ENCODE measurements at regions not wholly inside any gene's neighbourhood (a gene's known extent, or its start where the extent isn't known, plus 50 kb on each side); places are given as distances from the start of the nearest gene placed in this dataset.
"Not testable (repeated sequence)": the region's sequence is repeated elsewhere in the genome, so short reads cannot be mapped to it uniquely, and the experiment has no call there.

- no peak overlapping the region for H2AFZ ChIP-seq (ENCODE audit: low read length)
- no peaks in the 10 kb centered on the region for H3K9me3 ChIP-seq (ENCODE audit: low read depth, low read length)
- no peak overlapping the region for H3K4me3 ChIP-seq (ENCODE audit: insufficient read depth, low read length)
- H3K79me2 ChIP-seq (ENCODE audit: insufficient read depth, low read length): no peaks in the 10 kb centered on the region
- DNase-seq (ENCODE audit: insufficient read length, low spot score, missing footprints): no peak
- H3K36me3 ChIP-seq (ENCODE audit: insufficient read depth, low read length): no peaks in the 10 kb centered on the region
- H3K27me3 ChIP-seq (ENCODE audit: insufficient read depth, low read length): no peaks in the 10 kb centered on the region
- no peaks in the 10 kb centered on the region for H3K4me1 ChIP-seq (ENCODE audit: insufficient read depth, low read length)
- H3K4me2 ChIP-seq (ENCODE audit: insufficient read depth, low read length): no peak overlapping the region
- TF ChIP-seq CTCF (IDR thresholded peaks at IDR 0.05; ENCODE audit: extremely low read depth, low read depth, low read length): no peak
- H3K27ac ChIP-seq (ENCODE audit: low read depth, low read length): no peak overlapping the region
- H4K20me1 ChIP-seq (ENCODE audit: insufficient read depth, low read length): no peaks in the 10 kb centered on the region
Observed at GRCh38 chr13:91249861-91250260, 97.6 kb upstream of the MIR17HG start.

- not testable (repeated sequence) for H2AFZ ChIP-seq (ENCODE audit: low read length); H3K9me3 ChIP-seq (ENCODE audit: low read depth, low read length); H3K4me1 ChIP-seq (ENCODE audit: insufficient read depth, low read length); H3K27ac ChIP-seq (ENCODE audit: low read depth, low read length); H3K27me3 ChIP-seq (ENCODE audit: insufficient read depth, low read length); H3K4me2 ChIP-seq (ENCODE audit: insufficient read depth, low read length); H4K20me1 ChIP-seq (ENCODE audit: insufficient read depth, low read length); DNase-seq (ENCODE audit: insufficient read length, low spot score, missing footprints); H3K4me3 ChIP-seq (ENCODE audit: insufficient read depth, low read length); H3K79me2 ChIP-seq (ENCODE audit: insufficient read depth, low read length); H3K36me3 ChIP-seq (ENCODE audit: insufficient read depth, low read length)
Observed at GRCh38 chr13:91251573-91251972, 95.9 kb upstream of the MIR17HG start.

GRCh38 chr13:91264484-91264883, 83.0 kb upstream of the MIR17HG start:
- Histone ChIP-seq H3K9me3 (ENCODE audit: low read depth, low read length) (peaks cover 5% of the 10 kb centered on the region), H3K4me1 (ENCODE audit: insufficient read depth, low read length) (no peaks in the 10 kb centered on the region), H3K36me3 (ENCODE audit: insufficient read depth, low read length) (no peaks in the 10 kb centered on the region), H4K20me1 (ENCODE audit: insufficient read depth, low read length) (no peaks in the 10 kb centered on the region), H3K27ac (ENCODE audit: low read depth, low read length) (no peak overlapping the region), H2AFZ (ENCODE audit: low read length) (no peak overlapping the region), H3K79me2 (ENCODE audit: insufficient read depth, low read length) (no peaks in the 10 kb centered on the region), H3K4me3 (ENCODE audit: insufficient read depth, low read length) (no peak overlapping the region), H3K27me3 (ENCODE audit: insufficient read depth, low read length) (no peaks in the 10 kb centered on the region), H3K4me2 (ENCODE audit: insufficient read depth, low read length) (no peak overlapping the region)
- DNase-seq (ENCODE audit: insufficient read length, low spot score, missing footprints): no peak
- no peak for TF ChIP-seq CTCF (IDR thresholded peaks at IDR 0.05; ENCODE audit: extremely low read depth, low read depth, low read length)

GRCh38 chr13:91269237-91269636, 78.2 kb upstream of the MIR17HG start:
- no peaks in the 10 kb centered on the region for H4K20me1 ChIP-seq (ENCODE audit: insufficient read depth, low read length)
- no peaks in the 10 kb centered on the region for H3K79me2 ChIP-seq (ENCODE audit: insufficient read depth, low read length)
- no peak overlapping the region for H2AFZ ChIP-seq (ENCODE audit: low read length)
- no peaks in the 10 kb centered on the region for H3K36me3 ChIP-seq (ENCODE audit: insufficient read depth, low read length)
- H3K27me3 ChIP-seq (ENCODE audit: insufficient read depth, low read length): no peaks in the 10 kb centered on the region
- no peak overlapping the region for H3K27ac ChIP-seq (ENCODE audit: low read depth, low read length)
- H3K4me2 ChIP-seq (ENCODE audit: insufficient read depth, low read length): no peak overlapping the region
- H3K9me3 ChIP-seq (ENCODE audit: low read depth, low read length): peaks cover 5% of the 10 kb centered on the region
- H3K4me3 ChIP-seq (ENCODE audit: insufficient read depth, low read length): no peak overlapping the region
- H3K4me1 ChIP-seq (ENCODE audit: insufficient read depth, low read length): no peaks in the 10 kb centered on the region
- TF ChIP-seq CTCF (IDR thresholded peaks at IDR 0.05; ENCODE audit: extremely low read depth, low read depth, low read length): no peak
- DNase-seq (ENCODE audit: insufficient read length, low spot score, missing footprints): no peak

GRCh38 chr13:91270031-91270430, 77.5 kb upstream of the MIR17HG start:
- no peak for DNase-seq (ENCODE audit: insufficient read length, low spot score, missing footprints)
- Histone ChIP-seq H3K79me2 (ENCODE audit: insufficient read depth, low read length) (no peaks in the 10 kb centered on the region), H3K36me3 (ENCODE audit: insufficient read depth, low read length) (no peaks in the 10 kb centered on the region), H3K4me3 (ENCODE audit: insufficient read depth, low read length) (no peak overlapping the region), H3K27ac (ENCODE audit: low read depth, low read length) (no peak overlapping the region), H3K4me2 (ENCODE audit: insufficient read depth, low read length) (no peak overlapping the region), H4K20me1 (ENCODE audit: insufficient read depth, low read length) (no peaks in the 10 kb centered on the region), H3K9me3 (ENCODE audit: low read depth, low read length) (peaks cover 5% of the 10 kb centered on the region), H2AFZ (ENCODE audit: low read length) (no peak overlapping the region), H3K4me1 (ENCODE audit: insufficient read depth, low read length) (no peaks in the 10 kb centered on the region), H3K27me3 (ENCODE audit: insufficient read depth, low read length) (no peaks in the 10 kb centered on the region)
- no peak for TF ChIP-seq CTCF (IDR thresholded peaks at IDR 0.05; ENCODE audit: extremely low read depth, low read depth, low read length)

All from osteoblast (primary cell).